Gastroesophageal sphincter (tissue), 3 donors: ENCODE measurements at regions not wholly inside any gene's neighbourhood (a gene's known extent, or its start where the extent isn't known, plus 50 kb on each side); places are given as distances from the start of the nearest gene placed in this dataset.

Experiments used
- CTCF ChIP-seq, 4 experiments: fragments of 200-600 bp in 2 of 4; fragments of 450-650 bp in 2 of 4; sonication (generic) in 1 of 4; IDR thresholded peaks; one replicate each; pipeline ENCODE4 v1.5.1; 2017 to 2019; ENCODE audit warnings: antibody characterized with exemption in 4 of 4, mild to moderate bottlenecking in 2 of 4, moderate library complexity in 2 of 4
- EP300 ChIP-seq: sonication (generic); formaldehyde crosslinking; IDR thresholded peaks from one replicate; pipeline ENCODE4 v1.6.1; 2017; ENCODE audit warnings: antibody characterized with exemption, mild to moderate bottlenecking
- POLR2A ChIP-seq, 2 donors: fragments of 450-650 bp; IDR thresholded peaks; one replicate each; pipeline ENCODE4 v1.6.1; 2017; ENCODE audit warnings: antibody characterized with exemption in 2 of 2, mild to moderate bottlenecking in 2 of 2, moderate library complexity in 1 of 2
- POLR2AphosphoS5 ChIP-seq: sonication (generic); formaldehyde crosslinking; IDR thresholded peaks from one replicate; pipeline ENCODE4 v1.6.1; 2017; ENCODE audit warnings: antibody characterized with exemption

DNA sequence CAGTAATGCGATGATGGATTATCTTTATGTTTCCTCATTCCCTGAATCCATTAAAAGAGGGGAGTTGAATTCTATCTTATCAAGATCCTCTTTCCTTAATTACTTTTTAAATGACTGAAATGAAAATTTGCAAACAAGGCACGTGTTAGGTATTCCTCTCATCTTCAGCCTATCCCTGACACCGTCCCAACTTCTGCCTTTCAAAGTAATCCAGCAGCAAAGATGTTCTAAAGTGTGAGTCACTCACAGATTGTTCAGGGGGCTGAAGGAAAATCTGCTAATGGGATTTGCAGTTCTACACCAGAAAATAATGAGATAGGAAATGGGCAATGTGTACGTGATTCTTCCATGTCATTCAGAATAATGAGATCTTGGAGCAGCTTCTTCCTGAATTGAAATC, 403.0 kb downstream of the ARHGEF28 start:
- no peak for TF ChIP-seq CTCF (IDR thresholded peaks at IDR 0.05)
- TF ChIP-seq POLR2AphosphoS5 = no peak
- no peak for TF ChIP-seq POLR2A (IDR thresholded peaks at IDR 0.05)
- TF ChIP-seq EP300 = no peak
